ENCODE measurements at regions not wholly inside any gene's neighbourhood (a gene's known extent, or its start where the extent isn't known, plus 50 kb on each side); places are given as distances from the start of the nearest gene placed in this dataset.
"Not testable (repeated sequence)": the region's sequence is repeated elsewhere in the genome, so short reads cannot be mapped to it uniquely, and the experiment has no call there.

- ATAC-seq (no peak), DNase-seq (no peak)
- no peaks in the 10 kb centered on the region for H3K27me3 ChIP-seq
- no peaks in the 10 kb centered on the region for H3K36me3 ChIP-seq (replicated peaks in 1 of 2; ENCODE audit: insufficient read depth in 1 of 2, low read depth in 2 of 2)
- H3K27ac ChIP-seq, result no peak overlapping the region
- intact Hi-C loops (cut with DNase I), result no loop called here
- no peaks in the 10 kb centered on the region for H3K4me1 ChIP-seq
- WGBS, 2 donors, result 83 to 95% methylated on average over 1 of the region's 1 CpG
- no peak overlapping the region for H3K4me3 ChIP-seq
- no peak for TF ChIP-seq POLR2A (IDR thresholded peaks at IDR 0.05)
- TF ChIP-seq, protein P1, sequence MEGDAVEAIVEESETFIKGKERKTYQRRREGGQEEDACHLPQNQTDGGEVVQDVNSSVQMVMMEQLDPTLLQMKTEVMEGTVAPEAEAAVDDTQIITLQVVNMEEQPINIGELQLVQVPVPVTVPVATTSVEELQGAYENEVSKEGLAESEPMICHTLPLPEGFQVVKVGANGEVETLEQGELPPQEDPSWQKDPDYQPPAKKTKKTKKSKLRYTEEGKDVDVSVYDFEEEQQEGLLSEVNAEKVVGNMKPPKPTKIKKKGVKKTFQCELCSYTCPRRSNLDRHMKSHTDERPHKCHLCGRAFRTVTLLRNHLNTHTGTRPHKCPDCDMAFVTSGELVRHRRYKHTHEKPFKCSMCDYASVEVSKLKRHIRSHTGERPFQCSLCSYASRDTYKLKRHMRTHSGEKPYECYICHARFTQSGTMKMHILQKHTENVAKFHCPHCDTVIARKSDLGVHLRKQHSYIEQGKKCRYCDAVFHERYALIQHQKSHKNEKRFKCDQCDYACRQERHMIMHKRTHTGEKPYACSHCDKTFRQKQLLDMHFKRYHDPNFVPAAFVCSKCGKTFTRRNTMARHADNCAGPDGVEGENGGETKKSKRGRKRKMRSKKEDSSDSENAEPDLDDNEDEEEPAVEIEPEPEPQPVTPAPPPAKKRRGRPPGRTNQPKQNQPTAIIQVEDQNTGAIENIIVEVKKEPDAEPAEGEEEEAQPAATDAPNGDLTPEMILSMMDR (IDR thresholded peaks at IDR 0.05), result no peak
- peaks cover 0 to 9% (median 0%) of the 10 kb centered on the region in 3 donors for H3K9me3 ChIP-seq
These were observed 108.8 kb downstream of the EFHB start for GRCh38 chr3:19825193-19825592.

GRCh38 chr3:19822805-19823204 lies 111.2 kb downstream of the EFHB start:
- Histone ChIP-seq H3K4me3 (no peak overlapping the region), H3K27me3 (no peaks in the 10 kb centered on the region), H3K9me3 (peaks cover 0 to 9% (median 0%) of the 10 kb centered on the region in 3 donors), H3K4me1 (no peaks in the 10 kb centered on the region), H3K27ac (no peak overlapping the region), H3K36me3 (replicated peaks in 1 of 2; ENCODE audit: insufficient read depth in 1 of 2, low read depth in 2 of 2) (no peaks in the 10 kb centered on the region)
- DNase-seq (no peak), ATAC-seq (no peak)
- TF ChIP-seq POLR2A (IDR thresholded peaks at IDR 0.05), result no peak
- TF ChIP-seq, protein P1 (IDR thresholded peaks at IDR 0.05), result no peak
- intact Hi-C loops (cut with DNase I), result no loop called here
- 68 to 85% methylated on average over 3 to 4 of the region's 4 CpGs for WGBS, 2 donors

DNA sequence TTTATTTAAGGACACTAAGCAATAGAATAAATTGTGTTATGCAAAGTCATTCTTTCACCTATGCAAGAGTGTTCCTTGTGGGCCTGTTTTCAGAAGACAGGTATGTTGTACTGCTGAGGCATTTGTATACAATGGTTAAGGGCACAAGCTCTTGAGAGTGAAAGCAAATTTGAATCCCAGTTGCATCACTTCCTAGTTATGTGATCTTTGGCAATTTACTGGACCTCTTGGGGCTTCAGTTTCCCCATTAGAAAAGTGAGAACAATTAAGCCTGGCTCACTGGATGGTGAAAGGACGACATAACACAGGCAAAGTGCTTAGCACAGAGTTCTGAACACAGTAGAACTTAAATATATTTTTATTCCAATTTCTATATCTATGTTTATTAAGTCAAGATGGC lies 117.4 kb downstream of the EFHB start:
- TF ChIP-seq, protein P1 (IDR thresholded peaks at IDR 0.05), result no peak
- no peak for TF ChIP-seq POLR2A (IDR thresholded peaks at IDR 0.05)
- WGBS, 2 donors, result 22 to 50% methylated on average over 1 of the region's 1 CpG
- H3K27ac ChIP-seq, result no peak overlapping the region
- H3K9me3 ChIP-seq, result no peaks in the 10 kb centered on the region
- ATAC-seq (no peak), DNase-seq (no peak)
- H3K4me3 ChIP-seq, result no peak overlapping the region
- no peaks in the 10 kb centered on the region for H3K4me1 ChIP-seq
- no peaks in the 10 kb centered on the region for H3K36me3 ChIP-seq (replicated peaks in 1 of 2; ENCODE audit: insufficient read depth in 1 of 2, low read depth in 2 of 2)
- intact Hi-C loops (cut with DNase I), result no loop called here
- no peaks in the 10 kb centered on the region for H3K27me3 ChIP-seq

GRCh38 chr3:19815805-19816204 lies 118.2 kb downstream of the EFHB start:
- WGBS, 2 donors, result 44 to 46% methylated on average over 1 of the region's 1 CpG
- Histone ChIP-seq H3K9me3 (no peaks in the 10 kb centered on the region), H3K36me3 (replicated peaks in 1 of 2; ENCODE audit: insufficient read depth in 1 of 2, low read depth in 2 of 2) (no peaks in the 10 kb centered on the region), H3K4me1 (no peaks in the 10 kb centered on the region), H3K27ac (no peak overlapping the region), H3K4me3 (no peak overlapping the region), H3K27me3 (no peaks in the 10 kb centered on the region)
- TF ChIP-seq POLR2A (IDR thresholded peaks at IDR 0.05), result no peak
- TF ChIP-seq, protein P1 (IDR thresholded peaks at IDR 0.05), result no peak
- ATAC-seq (no peak), DNase-seq (no peak)
- intact Hi-C loops (cut with DNase I), result no loop called here

- H3K9me3 ChIP-seq; H3K36me3 ChIP-seq (replicated peaks in 1 of 2; ENCODE audit: insufficient read depth in 1 of 2, low read depth in 2 of 2); intact Hi-C loops (cut with DNase I); DNase-seq; H3K27me3 ChIP-seq; H3K27ac ChIP-seq; H3K4me1 ChIP-seq; H3K4me3 ChIP-seq; ATAC-seq: not testable (repeated sequence)
- WGBS, 2 donors, result 68 to 71% methylated on average over 7 of the region's 7 CpGs
These were observed 120.3 kb downstream of the EFHB start for GRCh38 chr3:19813743-19814142.
